Stimulated activated CD8-positive, alpha-beta memory T cell treated with anti-CD3 and anti-CD28 coated beads, Interleukin-12 subunit alpha, Interleukin-12 subunit beta, amount 100 ng/mL, for 1 hour (primary cell): ENCODE measurements at regions not wholly inside any gene's neighbourhood (a gene's known extent, or its start where the extent isn't known, plus 50 kb on each side); places are given as distances from the start of the nearest gene placed in this dataset.

ENCODE experiments used
- DNase-seq: peaks from one replicate; pipeline ENCODE4 v3.0.0-alpha.2; 2020; ENCODE audit warnings: low read depth

GRCh38 chr2:204329016-204329415 is 216.3 kb upstream of the PARD3B start:
- DNase-seq: no peak

DNA sequence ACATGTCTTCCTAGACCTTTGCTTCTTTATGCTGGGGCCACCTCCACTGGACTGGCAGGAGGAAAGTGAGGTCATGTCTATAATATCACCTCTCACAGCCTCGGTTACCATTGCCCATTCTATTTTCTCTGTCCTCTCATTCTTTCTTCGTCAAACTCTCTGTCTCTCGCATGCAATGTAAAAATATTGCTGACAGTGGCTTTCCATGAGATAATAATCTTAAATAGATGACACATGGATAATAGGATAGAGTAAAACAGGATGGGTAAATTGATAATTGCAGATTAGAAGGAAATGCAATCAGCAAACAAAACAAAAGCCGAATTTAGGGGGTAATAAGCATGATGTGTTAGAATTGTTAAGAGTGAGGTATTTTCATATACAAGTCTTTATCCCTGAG is 215.7 kb upstream of the PARD3B start:
- DNase-seq: no peak

GRCh38 chr2:204331180-204331579 is 214.1 kb upstream of the PARD3B start:
- DNase-seq: no peak

DNA sequence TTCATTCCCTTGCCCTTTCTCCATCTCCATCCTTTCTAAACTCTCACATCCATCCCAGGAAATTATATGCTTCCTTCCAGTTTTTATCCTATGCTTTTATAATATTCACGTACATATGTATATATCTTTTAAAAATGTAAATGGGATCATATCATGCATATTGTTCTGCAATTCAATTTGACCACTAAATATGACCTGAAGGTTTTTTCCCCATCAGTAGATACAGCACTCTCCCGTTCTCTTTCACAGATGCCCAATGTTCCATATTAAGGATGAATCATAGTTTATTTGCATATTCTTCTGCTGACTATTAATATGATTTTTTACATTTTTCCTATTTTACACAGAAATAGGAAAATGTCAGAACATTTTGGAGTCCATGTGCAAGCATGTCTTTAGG is 213.3 kb upstream of the PARD3B start:
- DNase-seq: no peak

- no peak for DNase-seq
Measured at GRCh38 chr2:204332706-204333105, 212.6 kb upstream of the PARD3B start.

- DNase-seq: no peak
Measured at GRCh38 chr2:204333861-204334260, 211.4 kb upstream of the PARD3B start.

- no peak for DNase-seq
Measured at GRCh38 chr2:204335451-204336058, 209.7 kb upstream of the PARD3B start.

GRCh38 chr2:204336153-204336744 is 209.0 kb upstream of the PARD3B start:
- no peak for DNase-seq

DNA sequence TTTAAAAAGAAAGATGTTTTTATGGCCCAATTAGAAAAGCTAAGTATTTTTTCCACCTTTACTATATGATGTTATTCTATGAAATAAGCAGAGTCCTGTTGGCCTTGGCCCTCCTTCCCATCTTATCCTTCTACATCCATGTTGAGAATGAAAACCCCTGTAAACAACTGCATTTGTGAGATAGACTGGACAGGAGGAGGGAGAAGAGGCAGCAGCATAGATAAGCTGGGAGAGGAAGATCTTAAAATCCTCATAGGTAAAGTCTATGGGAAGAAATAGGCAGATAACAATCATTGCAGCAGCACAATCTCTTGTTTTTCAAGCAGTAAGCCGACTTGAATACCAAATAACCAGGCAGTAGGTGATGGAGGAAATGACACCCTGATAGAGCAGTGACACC is 207.6 kb upstream of the PARD3B start:
- DNase-seq: no peak

GRCh38 chr2:204339212-204339715 is 206.0 kb upstream of the PARD3B start:
- DNase-seq: no peak

DNA sequence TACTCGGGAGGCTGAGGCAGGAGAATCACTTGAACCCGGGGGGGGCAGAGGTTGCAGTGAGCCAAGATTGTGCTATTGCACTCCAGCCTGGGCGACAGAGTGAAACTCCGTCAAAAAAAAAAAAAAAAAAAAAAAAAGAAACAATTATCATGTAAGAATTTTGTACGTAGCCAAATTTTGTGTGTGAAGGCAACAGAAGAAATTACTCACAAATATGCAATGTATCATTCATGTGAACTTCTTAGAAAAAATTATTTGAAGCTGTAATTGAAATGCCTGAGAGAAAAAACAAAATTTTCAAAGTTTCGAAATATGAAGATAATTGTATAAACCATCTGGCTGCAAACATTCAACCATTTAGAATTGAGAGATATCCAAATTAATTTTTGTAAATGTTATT is 204.8 kb upstream of the PARD3B start:
- no peak for DNase-seq

DNA sequence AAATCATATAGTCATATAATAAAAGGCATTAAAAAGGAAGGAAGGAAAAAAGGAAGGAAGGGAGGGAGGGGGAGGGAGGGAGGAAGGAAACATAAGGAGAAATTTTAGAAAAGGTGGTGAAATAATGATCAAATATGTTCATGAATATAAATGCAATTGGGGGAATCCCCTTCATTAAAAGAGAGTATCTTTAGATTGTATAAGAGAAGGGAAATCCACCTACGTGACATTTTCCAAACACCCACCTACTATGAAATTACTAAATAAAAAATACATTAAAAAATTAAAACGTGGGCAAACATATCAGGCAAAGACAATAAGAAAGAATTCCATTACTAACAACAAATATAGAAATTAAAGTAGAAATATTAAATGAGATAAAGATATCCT is 203.4 kb upstream of the PARD3B start:
- DNase-seq: no peak

GRCh38 chr2:204343685-204344084 is 201.6 kb upstream of the PARD3B start:
- no peak for DNase-seq

GRCh38 chr2:204344119-204344518 is 201.2 kb upstream of the PARD3B start:
- DNase-seq: no peak

DNA sequence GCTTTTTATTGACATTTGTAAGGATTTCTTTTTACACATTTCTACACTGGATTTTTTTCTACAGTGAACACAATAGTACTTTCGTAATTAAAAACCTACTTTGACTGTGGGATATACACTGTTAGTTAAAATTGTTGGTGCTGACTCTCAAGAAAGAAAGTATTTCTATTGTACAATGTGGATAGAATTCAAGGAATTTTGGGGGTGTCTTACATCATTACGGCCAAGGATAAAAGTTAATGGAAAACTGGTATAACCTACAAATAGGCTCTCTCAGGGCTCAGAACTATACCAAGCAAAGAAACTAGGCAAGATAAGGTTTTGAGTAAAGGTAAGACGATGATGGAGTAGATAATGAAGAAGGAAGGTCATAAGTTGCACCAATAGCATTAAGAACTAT is 198.4 kb upstream of the PARD3B start:
- DNase-seq: no peak

DNA sequence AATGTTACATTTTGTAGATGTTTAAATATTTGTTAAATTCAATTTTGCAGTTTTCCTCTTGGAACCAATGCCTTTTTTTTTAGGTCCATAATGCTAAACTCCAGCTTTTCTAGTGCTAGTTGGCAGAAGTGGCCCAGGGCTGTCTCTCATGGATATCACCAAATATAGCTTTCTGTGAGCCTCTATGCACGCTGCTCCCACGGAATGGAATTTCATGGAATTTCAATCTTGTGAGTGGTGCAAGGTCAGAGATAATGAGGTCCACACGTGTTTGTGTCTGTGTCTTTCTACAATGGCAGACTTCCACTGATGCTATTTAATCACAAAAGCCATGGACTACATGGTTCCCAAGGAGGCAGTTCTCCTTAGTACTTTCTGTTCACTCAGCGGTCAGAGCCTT is 191.5 kb upstream of the PARD3B start:
- DNase-seq: no peak

DNA sequence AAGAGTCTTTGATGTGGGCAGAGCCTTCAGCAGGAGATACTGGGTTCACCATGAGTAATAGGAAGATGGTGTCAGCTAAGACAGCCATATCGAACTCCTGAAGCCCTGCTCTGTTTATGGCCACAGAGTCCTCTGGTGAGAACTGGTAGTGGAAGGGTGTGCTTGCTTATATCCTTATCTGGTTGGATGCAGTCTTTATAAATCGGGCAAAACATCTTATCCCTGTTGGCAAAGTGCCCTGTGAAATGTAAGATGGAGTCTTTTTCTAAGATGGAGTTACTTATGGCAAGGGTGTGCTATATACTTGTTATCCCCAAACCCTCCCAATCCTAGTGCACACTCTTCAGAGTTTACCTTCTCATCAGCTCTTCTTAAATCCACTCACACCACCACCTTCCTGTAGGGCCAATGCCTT is 190.8 kb upstream of the PARD3B start:
- no peak for DNase-seq

DNA sequence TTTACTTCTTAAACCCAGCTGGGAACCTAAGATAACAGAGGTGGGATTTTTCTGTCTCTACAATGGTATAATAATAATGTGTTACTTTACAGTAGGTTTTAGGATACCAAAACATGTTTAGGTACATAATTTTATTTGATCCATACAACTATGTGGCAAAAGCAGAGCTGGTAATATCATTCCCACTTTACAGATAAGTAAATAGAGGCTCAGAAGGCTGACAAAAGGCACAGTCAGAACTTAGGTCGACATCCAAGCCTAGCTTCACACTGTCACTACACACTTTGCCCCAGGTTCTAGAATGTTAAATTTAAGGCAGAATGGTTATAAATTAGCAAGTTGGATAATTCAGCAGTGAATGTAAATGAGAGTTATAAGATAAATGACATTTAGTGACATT is 189.6 kb upstream of the PARD3B start:
- DNase-seq: no peak

DNA sequence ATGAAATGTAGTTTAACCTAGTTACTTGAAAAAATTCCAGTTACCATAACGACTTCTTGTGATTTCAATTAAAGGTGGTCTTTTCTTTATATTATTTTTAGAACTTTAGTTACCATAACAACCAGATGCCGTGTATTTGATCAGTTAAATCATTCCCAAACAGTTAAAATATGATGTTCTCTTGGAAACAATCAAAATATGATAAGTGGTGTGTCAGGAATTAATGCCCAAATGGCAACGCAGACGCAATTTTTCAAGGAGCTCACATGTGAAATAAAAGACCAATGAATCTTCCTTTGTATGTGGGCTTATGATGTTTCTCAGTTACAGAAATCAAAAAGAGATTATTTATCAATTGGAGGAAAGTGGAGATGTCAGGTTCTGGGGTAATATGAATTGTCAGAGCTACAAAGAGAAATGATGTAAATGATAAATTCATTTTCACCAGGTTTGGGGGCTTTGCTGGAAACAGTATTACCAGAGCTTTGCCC is 189.1 kb upstream of the PARD3B start:
- DNase-seq: no peak

GRCh38 chr2:204357286-204357685 is 188.0 kb upstream of the PARD3B start:
- no peak for DNase-seq

DNA sequence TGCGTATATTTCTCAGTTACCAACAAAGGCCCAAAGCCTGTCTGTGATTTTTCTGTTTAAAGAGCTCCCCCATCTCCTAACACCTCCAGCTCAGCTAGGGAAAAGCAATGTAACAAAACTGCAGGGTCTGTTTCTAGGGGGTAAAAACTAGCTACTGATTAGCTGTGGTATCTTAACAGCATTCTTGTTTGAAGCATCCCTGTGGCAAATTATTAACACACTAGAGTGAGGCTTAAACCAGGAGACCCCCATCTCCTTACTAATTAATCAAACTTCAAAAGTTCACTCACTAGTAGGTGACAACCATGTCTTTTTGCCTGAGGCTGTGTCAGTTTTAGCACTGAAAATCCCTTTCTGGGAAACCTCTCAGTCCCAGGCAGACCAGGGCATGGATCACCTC is 186.2 kb upstream of the PARD3B start:
- DNase-seq: no peak

- no peak for DNase-seq
Measured at GRCh38 chr2:204360218-204361007, 184.9 kb upstream of the PARD3B start.

- no peak for DNase-seq
Measured at GRCh38 chr2:204361738-204362137, 183.5 kb upstream of the PARD3B start.
